ENCODE measurements at regions not wholly inside any gene's neighbourhood (a gene's known extent, or its start where the extent isn't known, plus 50 kb on each side); places are given as distances from the start of the nearest gene placed in this dataset.

GRCh38 chr13:53638040-53638439 is 609.4 kb downstream of the OLFM4 start:
- TF ChIP-seq CTCF (IDR thresholded peaks at IDR 0.05) (no peak), POLR2A (IDR thresholded peaks at IDR 0.05) (no peak)
